GM12864 (cell line): ENCODE measurements at regions not wholly inside any gene's neighbourhood (a gene's known extent, or its start where the extent isn't known, plus 50 kb on each side); places are given as distances from the start of the nearest gene placed in this dataset.

Source experiments
- DNase-seq: peaks from one replicate; pipeline ENCODE4 v3.0.0-alpha.2; 2011; ENCODE audit warnings: low read depth
- H3K4me3 ChIP-seq: 2 replicates; pipeline ENCODE4 v1.5.1; 2011; ENCODE audit warnings: mild to moderate bottlenecking, low read depth, low read length, control low read depth
- CTCF ChIP-seq: IDR thresholded peaks from 2 replicates; pipeline ENCODE4 v1.5.1; 2011; ENCODE audit warnings: low read depth, mild to moderate bottlenecking, moderate library complexity, low read length, control low read depth, inconsistent platforms; ENCODE audit errors: missing control alignments

GRCh38 chr5:89011778-89012711 is 129.1 kb upstream of the MEF2C start:
- DNase-seq: no peak
- TF ChIP-seq CTCF: no peak
- H3K4me3 ChIP-seq: no peak overlapping the region

- no peak for DNase-seq
- H3K4me3 ChIP-seq: no peak overlapping the region
- no peak for TF ChIP-seq CTCF
Observed at GRCh38 chr5:89010512-89010911, 127.5 kb upstream of the MEF2C start.

GRCh38 chr5:89008291-89008690 is 125.3 kb upstream of the MEF2C start:
- H3K4me3 ChIP-seq: no peak overlapping the region
- no peak for DNase-seq
- no peak for TF ChIP-seq CTCF

GRCh38 chr5:89005990-89006389 is 123.0 kb upstream of the MEF2C start:
- H3K4me3 ChIP-seq: no peak overlapping the region
- no peak for DNase-seq
- TF ChIP-seq CTCF: no peak

GRCh38 chr5:89004379-89004778 is 121.4 kb upstream of the MEF2C start:
- no peak for DNase-seq
- TF ChIP-seq CTCF: no peak
- no peak overlapping the region for H3K4me3 ChIP-seq

GRCh38 chr5:89003563-89004036 is 120.6 kb upstream of the MEF2C start:
- no peak overlapping the region for H3K4me3 ChIP-seq
- TF ChIP-seq CTCF: no peak
- no peak for DNase-seq

- no peak overlapping the region for H3K4me3 ChIP-seq
- DNase-seq: no peak
- no peak for TF ChIP-seq CTCF
Observed at GRCh38 chr5:88999853-89000252, 116.9 kb upstream of the MEF2C start.
